Activated CD8-positive, alpha-beta memory T cell treated with anti-CD3 and anti-CD28 coated beads, Interleukin-2, amount 50 U/mL, for 1 hour (primary cell): ENCODE measurements at regions not wholly inside any gene's neighbourhood (a gene's known extent, or its start where the extent isn't known, plus 50 kb on each side); places are given as distances from the start of the nearest gene placed in this dataset.

Experiments used
- DNase-seq: peaks from one replicate; pipeline ENCODE4 v3.0.0-alpha.2; 2020; ENCODE audit errors: extremely low read depth

DNA sequence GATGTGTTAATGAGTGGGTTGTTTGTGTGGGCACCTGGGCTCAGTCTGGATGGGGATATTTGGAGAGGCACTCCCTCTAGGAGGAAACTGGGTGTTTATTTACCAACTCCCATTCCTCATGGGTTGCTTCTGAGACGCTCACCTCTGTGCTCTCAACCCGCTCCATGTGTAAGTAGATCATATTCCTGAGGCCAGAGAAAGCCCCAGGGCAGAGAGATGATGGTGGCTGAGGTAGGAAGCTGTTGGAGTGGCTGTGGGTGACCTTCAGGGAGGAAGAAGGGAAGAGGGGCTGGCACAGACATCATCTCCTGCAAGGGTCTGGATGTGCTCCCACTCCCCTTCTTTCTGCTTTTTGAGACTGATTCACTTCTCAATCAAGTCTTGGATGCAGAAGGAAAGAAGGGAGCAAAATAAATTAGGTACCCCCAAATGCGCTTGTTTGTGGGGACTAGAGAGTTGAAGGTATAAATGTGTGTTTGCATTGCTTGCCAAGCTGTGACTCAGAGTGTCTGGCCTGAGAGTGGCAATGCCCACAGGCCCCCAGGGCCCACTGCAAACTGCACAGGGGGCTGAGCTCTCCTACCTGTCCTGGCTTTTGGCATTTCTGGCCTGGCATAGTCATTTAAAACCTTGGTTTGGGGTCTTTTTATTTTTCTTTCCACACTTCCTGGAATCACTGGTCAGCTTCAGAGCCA is 57.2 kb upstream of the TNP1 start:
- no peak for DNase-seq

DNA sequence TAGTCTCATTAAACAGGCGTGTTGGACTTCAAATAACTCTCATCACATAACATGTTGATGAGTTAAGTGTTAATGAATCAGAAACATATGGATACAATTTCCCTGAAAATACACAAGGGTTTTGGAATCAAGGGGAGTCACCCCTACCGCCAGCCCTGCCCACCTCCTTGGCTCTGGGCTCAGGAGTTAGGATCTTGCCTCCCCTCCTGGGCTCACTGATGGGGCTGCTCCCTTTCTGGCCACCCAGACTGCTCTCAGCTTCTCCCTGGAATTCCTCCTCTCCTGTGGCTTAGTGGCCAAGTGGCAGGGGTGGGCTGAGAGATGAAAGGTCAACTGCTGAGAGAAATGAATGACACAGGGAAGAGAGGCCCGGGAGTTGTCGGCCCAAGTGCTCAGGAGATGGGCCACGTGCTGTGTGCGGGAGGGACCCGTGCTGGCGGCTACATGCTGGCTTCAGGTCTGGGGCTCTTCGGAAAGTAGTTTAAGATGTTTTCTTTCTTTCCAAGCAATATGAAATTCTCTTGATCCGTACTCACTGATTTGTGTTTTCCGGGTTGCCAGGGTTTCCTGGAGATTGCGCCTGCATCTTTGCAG is 55.8 kb upstream of the TNP1 start:
- DNase-seq, result no peak

DNA sequence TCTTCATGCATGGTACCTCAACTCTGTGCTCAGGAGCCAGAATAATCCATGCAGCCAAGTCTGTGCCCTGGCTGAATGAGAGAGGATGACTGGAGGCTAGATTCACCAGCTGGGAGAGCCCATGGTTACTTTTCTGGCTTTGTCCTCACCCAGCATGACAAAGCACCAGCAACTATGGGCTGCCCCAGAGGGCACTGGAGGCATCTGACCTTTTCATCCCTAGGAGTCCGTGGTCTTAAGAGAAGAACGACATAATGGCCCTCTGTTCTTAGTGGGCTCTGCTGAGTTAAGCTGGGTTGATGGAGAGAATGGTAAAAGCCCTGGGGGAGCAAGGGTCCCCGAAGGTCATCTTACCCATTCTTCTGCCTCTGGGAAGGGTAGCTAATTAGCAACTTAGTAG is 54.6 kb upstream of the TNP1 start:
- no peak for DNase-seq

DNA sequence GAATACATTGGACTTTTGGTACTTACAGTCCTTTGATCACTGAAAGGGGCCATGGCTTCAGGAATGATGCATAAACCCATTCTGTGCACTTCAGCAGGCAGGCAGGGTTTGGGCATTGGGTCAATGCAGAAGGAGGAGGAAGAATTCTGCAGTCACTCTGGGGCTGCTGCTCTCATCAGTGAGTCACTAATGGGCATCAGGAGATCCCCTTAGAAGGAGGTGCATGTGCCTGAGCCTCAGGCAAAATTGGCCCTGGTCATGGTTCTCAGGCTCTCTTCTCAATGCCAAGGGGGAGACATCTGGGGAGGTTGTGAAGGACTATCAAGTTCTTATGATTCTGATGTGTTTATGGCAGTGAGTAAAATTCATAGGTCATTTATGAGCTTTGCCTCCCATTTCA is 52.0 kb upstream of the TNP1 start:
- no peak for DNase-seq

DNA sequence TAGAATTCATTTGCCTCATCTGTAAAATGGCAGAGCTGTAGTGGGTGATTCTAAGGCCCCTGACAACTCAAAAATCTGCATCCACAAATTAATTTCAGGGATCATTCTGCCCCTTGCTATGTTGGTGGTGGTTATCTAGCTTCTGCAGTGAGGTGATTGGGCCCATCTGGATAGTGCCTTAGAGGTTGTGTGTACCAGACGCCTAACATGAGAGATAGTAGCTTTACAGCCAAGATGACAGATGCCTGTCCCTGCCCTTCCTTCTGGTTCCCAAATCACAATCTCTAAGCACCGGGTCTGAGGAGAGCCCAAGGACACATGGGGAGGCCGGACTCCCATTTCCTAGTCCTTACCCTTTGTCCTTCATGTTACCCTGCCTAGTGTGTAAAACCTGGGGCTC is 51.1 kb upstream of the TNP1 start:
- no peak for DNase-seq

DNA sequence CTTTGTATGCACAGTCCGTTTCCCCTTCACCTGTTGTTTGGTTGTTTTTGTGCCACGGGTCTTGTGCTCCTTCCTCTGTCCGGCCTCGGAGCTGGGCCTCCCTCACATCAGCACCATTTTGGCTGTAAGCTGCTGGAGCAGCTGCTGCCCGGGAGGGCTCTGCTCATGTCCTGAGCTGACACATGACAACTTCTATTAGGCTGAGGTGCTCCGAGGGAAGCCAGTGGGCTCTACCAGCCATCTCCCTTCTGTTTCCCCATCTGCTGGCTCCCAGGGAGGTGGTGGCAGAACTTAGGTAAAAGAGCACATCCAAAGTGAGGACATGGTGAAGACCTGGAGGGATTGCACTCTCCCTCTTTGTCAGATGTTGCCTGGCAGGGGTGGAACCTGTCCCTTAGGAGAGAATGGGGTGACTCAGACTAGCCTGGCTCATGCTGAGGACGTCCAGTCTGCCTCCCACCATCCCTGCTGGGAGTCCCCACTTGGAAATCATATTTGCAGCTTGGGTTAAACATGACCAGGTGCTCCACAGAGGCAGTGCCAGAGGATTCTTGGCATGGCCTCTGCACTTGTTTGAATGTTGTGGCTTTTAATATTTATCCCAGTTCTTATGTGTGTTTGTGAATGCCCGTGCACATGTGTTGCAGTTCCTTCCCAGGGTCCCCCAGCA is 49.8 kb upstream of the TNP1 start:
- DNase-seq, result no peak
